ENCODE measurements at regions not wholly inside any gene's neighbourhood (a gene's known extent, or its start where the extent isn't known, plus 50 kb on each side); places are given as distances from the start of the nearest gene placed in this dataset.

DNA sequence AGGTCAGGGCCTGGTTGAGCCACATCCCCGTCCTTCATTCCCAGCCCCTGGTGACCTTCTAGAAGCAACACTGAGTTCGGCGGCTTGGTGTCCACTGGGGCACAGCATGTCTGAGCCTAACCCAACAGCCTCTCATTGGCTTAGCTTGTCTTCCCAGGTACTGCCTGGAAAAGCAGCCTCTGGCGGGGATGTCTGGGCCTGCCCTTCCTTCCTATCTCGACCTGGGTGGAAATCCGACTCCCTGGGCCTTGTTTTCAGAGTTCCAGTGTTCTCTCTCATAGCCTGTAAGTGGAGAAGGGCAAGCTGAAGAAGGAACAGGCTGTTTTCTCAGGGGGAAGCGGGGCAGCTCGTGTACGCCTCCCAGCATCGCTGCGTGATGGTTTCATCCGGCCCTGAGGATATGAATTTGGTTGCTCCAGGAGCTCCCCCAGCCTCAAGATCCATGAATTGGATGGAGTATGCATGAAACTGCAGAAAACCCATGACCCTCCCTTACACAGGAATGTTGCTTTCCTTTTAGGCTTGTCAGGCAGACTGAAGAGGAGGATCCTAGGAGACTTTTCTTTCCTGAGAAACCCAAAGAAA lies 116.5 kb upstream of the IRF2BP2 start:
- no peaks in the 10 kb centered on the region for H3K9me3 Mint-ChIP-seq
- Histone ChIP-seq H3K4ac (ENCODE audit: low read depth, low read length) (no peak overlapping the region), H3K23me2 (ENCODE audit: insufficient read length, low read depth, low read length, poor library complexity, severe bottlenecking) (no peaks in the 10 kb centered on the region), H3T11ph (ENCODE audit: low read length) (no peak overlapping the region), H3K79me2 (ENCODE audit: insufficient read depth, low read length) (no peaks in the 10 kb centered on the region), H2AFZ (ENCODE audit: low read length) (no peak overlapping the region), H3K4me1 (ENCODE audit: insufficient read depth, low read length) (peaks cover 12% of the 10 kb centered on the region; the same call in 1 of the 2 replicates), H3K14ac (ENCODE audit: insufficient read depth, low read length) (peak overlapping the region; percentile 19; the same call in 1 of the 2 replicates), H4K8ac (replicated peaks; ENCODE audit: insufficient read length, low read depth, low read length) (no peak overlapping the region), H3K9ac (ENCODE audit: extremely low read depth, insufficient read length, low read length) (no peak overlapping the region), H2AK5ac (ENCODE audit: insufficient read length, low read length) (no peak overlapping the region), H4K91ac (ENCODE audit: insufficient read length, low read depth, low read length) (no peak overlapping the region), H2BK120ac (ENCODE audit: low read depth, low read length, poor library complexity, severe bottlenecking) (no peak overlapping the region), H4K20me1 (ENCODE audit: control insufficient read depth, insufficient read depth, insufficient read length) (no peaks in the 10 kb centered on the region), H2BK12ac (ENCODE audit: insufficient read length, low read depth, low read length) (no peak overlapping the region), H3K18ac (ENCODE audit: insufficient read length, low read depth, low read length) (peak overlapping the region; percentile 0), H3K9me3 (ENCODE audit: control insufficient read depth, low read depth, low read length) (no peaks in the 10 kb centered on the region), H3K79me1 (ENCODE audit: insufficient read depth, low read depth, low read length, poor library complexity, severe bottlenecking) (no peaks in the 10 kb centered on the region), H3K27me3 (ENCODE audit: insufficient read depth, low read length) (no peaks in the 10 kb centered on the region), H2BK5ac (ENCODE audit: insufficient read length, low read length) (no peak overlapping the region), H2BK15ac (ENCODE audit: low read depth, low read length) (no peak overlapping the region), H3K23ac (ENCODE audit: insufficient read length, low read depth, low read length) (no peak overlapping the region), H3K4me2 (ENCODE audit: insufficient read depth, insufficient read length, low read length) (no peak overlapping the region), H2BK20ac (ENCODE audit: low read depth, low read length, poor library complexity, severe bottlenecking) (no peak overlapping the region), H3K27ac (ENCODE audit: insufficient read length, low read depth, low read length) (no peak overlapping the region), H3K56ac (ENCODE audit: insufficient read length, low read depth, low read length) (no peak overlapping the region), H4K5ac (ENCODE audit: insufficient read length, low read depth, low read length) (no peak overlapping the region)
- TF ChIP-seq, protein P1, sequence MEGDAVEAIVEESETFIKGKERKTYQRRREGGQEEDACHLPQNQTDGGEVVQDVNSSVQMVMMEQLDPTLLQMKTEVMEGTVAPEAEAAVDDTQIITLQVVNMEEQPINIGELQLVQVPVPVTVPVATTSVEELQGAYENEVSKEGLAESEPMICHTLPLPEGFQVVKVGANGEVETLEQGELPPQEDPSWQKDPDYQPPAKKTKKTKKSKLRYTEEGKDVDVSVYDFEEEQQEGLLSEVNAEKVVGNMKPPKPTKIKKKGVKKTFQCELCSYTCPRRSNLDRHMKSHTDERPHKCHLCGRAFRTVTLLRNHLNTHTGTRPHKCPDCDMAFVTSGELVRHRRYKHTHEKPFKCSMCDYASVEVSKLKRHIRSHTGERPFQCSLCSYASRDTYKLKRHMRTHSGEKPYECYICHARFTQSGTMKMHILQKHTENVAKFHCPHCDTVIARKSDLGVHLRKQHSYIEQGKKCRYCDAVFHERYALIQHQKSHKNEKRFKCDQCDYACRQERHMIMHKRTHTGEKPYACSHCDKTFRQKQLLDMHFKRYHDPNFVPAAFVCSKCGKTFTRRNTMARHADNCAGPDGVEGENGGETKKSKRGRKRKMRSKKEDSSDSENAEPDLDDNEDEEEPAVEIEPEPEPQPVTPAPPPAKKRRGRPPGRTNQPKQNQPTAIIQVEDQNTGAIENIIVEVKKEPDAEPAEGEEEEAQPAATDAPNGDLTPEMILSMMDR (conservative IDR thresholded peaks at IDR 0.05): no peak
- H3K36me3 Mint-ChIP-seq (ENCODE audit: insufficient read depth in 1 of 3, low read depth in 3 of 3): no peaks in the 10 kb centered on the region; a peak in 1 of 7 replicates
- H3K4me3 Mint-ChIP-seq: no peak overlapping the region
- peaks cover 2% of the 10 kb centered on the region; the same call in 1 of the 2 replicates for H3K27me3 Mint-ChIP-seq (ENCODE audit: low read depth)
- peak overlapping the region in 2 of 3 experiments; percentile 53 to 74; a peak in 2 of 7 replicates for H3K27ac Mint-ChIP-seq
- H3K4me1 Mint-ChIP-seq: peaks cover 53 to 60% of the 10 kb centered on the region in 2 experiments
- DNase-seq: peak; percentile 45
- WGBS (ENCODE audit: extremely low coverage, insufficient read length, low lambda C conversion rate): no CpG with 5 or more reads among the region's 12 CpGs

Measured in H9 (cell line).